ENCODE measurements at regions not wholly inside any gene's neighbourhood (a gene's known extent, or its start where the extent isn't known, plus 50 kb on each side); places are given as distances from the start of the nearest gene placed in this dataset.

GRCh38 chr21:41564871-41565274 is 56.9 kb upstream of the TMPRSS2 start:
- TF ChIP-seq, protein P1, sequence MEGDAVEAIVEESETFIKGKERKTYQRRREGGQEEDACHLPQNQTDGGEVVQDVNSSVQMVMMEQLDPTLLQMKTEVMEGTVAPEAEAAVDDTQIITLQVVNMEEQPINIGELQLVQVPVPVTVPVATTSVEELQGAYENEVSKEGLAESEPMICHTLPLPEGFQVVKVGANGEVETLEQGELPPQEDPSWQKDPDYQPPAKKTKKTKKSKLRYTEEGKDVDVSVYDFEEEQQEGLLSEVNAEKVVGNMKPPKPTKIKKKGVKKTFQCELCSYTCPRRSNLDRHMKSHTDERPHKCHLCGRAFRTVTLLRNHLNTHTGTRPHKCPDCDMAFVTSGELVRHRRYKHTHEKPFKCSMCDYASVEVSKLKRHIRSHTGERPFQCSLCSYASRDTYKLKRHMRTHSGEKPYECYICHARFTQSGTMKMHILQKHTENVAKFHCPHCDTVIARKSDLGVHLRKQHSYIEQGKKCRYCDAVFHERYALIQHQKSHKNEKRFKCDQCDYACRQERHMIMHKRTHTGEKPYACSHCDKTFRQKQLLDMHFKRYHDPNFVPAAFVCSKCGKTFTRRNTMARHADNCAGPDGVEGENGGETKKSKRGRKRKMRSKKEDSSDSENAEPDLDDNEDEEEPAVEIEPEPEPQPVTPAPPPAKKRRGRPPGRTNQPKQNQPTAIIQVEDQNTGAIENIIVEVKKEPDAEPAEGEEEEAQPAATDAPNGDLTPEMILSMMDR (IDR thresholded peaks at IDR 0.05; ENCODE audit: low read length) = no peak
- TF ChIP-seq EZH2 (IDR thresholded peaks at IDR 0.05; ENCODE audit: borderline replicate concordance, low read length) = no peak

Measured in OCI-LY1 (cell line).